Bone marrow (tissue), 2 donors: ENCODE measurements at regions not wholly inside any gene's neighbourhood (a gene's known extent, or its start where the extent isn't known, plus 50 kb on each side); places are given as distances from the start of the nearest gene placed in this dataset.
"Not testable (repeated sequence)": the region's sequence is repeated elsewhere in the genome, so short reads cannot be mapped to it uniquely, and the experiment has no call there.

ENCODE experiments used
- DNase-seq, 2 donors: peaks; one replicate each; lab custom pipeline; 2025; lab: John Stamatoyannopoulos, UW

- DNase-seq, result no peak
These were observed 191.3 kb upstream of the ELAC2 start for GRCh38 chr17:13209081-13209480.

- DNase-seq, result no peak
These were observed 186.9 kb upstream of the ELAC2 start for GRCh38 chr17:13204607-13205237.

GRCh38 chr17:13202835-13203234 lies 185.0 kb upstream of the ELAC2 start:
- no peak for DNase-seq

- DNase-seq, result no peak
These were observed 182.8 kb upstream of the ELAC2 start for GRCh38 chr17:13200671-13201070.

GRCh38 chr17:13199425-13199824 lies 181.6 kb upstream of the ELAC2 start:
- DNase-seq, result no peak

GRCh38 chr17:13197586-13197985 lies 179.8 kb upstream of the ELAC2 start:
- no peak for DNase-seq

GRCh38 chr17:13194887-13195286 lies 177.1 kb upstream of the ELAC2 start:
- no peak for DNase-seq

- DNase-seq, result no peak
These were observed 165.0 kb upstream of the ELAC2 start for GRCh38 chr17:13182854-13183253.

- DNase-seq, result no peak
These were observed 164.6 kb upstream of the ELAC2 start for GRCh38 chr17:13182450-13182849.

- no peak for DNase-seq
These were observed 163.9 kb upstream of the ELAC2 start for GRCh38 chr17:13181683-13182082.

- no peak for DNase-seq
These were observed 158.6 kb upstream of the ELAC2 start for GRCh38 chr17:13176436-13176835.

- no peak for DNase-seq
These were observed 154.0 kb upstream of the ELAC2 start for GRCh38 chr17:13171790-13172189.

- DNase-seq, result no peak
These were observed 144.5 kb upstream of the ELAC2 start for GRCh38 chr17:13162361-13162760.

GRCh38 chr17:13160790-13161189 lies 143.0 kb upstream of the ELAC2 start:
- no peak for DNase-seq

- DNase-seq, result no peak
These were observed 142.5 kb upstream of the ELAC2 start for GRCh38 chr17:13160296-13160695.

GRCh38 chr17:13158494-13159240 lies 140.8 kb upstream of the ELAC2 start:
- no peak for DNase-seq

- no peak for DNase-seq
These were observed 139.8 kb upstream of the ELAC2 start for GRCh38 chr17:13157656-13158055.

- DNase-seq, result no peak
These were observed 137.1 kb upstream of the ELAC2 start for GRCh38 chr17:13154930-13155329.

- DNase-seq, result no peak
These were observed 136.6 kb upstream of the ELAC2 start for GRCh38 chr17:13154398-13154797.

- DNase-seq, result no peak
These were observed 135.2 kb upstream of the ELAC2 start for GRCh38 chr17:13153036-13153435.

- no peak for DNase-seq
These were observed 134.7 kb upstream of the ELAC2 start for GRCh38 chr17:13152501-13152900.

GRCh38 chr17:13150738-13151137 lies 132.9 kb upstream of the ELAC2 start:
- DNase-seq, result not testable (repeated sequence)

- no peak for DNase-seq
These were observed 125.2 kb upstream of the ELAC2 start for GRCh38 chr17:13143001-13143400.

GRCh38 chr17:13140750-13141149 lies 122.9 kb upstream of the ELAC2 start:
- DNase-seq, result no peak
